CD4-positive, alpha-beta T cell (primary cell): ENCODE measurements at regions not wholly inside any gene's neighbourhood (a gene's known extent, or its start where the extent isn't known, plus 50 kb on each side); places are given as distances from the start of the nearest gene placed in this dataset.

Source experiments
- ATAC-seq: fragments of 200-7000 bp; cut with Tn5 transposase; one replicate; pipeline ENCODE4 v1.10.0; 2022; ENCODE audit warnings: mild to moderate bottlenecking; ENCODE audit not compliant: poor library complexity
- CTCF ChIA-PET: fragments of 350-600 bp; sonication (Branson Sonifier 250); formaldehyde crosslinking; loops from one replicate; lab custom pipeline; 2021; ENCODE audit warnings: antibody characterized with exemption, inconsistent platforms; lab: Charles Lee
- POLR2A ChIA-PET: fragments of 350-600 bp; sonication (Branson Sonifier 250); formaldehyde crosslinking; loops from one replicate; lab custom pipeline; 2021; ENCODE audit warnings: antibody characterized with exemption, inconsistent platforms; lab: Charles Lee
- DNase-seq, 14 experiments: peaks; one replicate each; pipeline ENCODE4 v3.0.0-alpha.2; 2013 to 2020; ENCODE audit warnings: mixed read lengths in 2 of 14
- H3K27ac ChIP-seq, 2 donors: one replicate each; pipeline versions ENCODE4 v1.5.1 to v1.7.0; 2013; ENCODE audit warnings: low read length in 2 of 2, low read depth in 1 of 2, mild to moderate bottlenecking in 1 of 2
- H3K27me3 ChIP-seq, 2 experiments: 1 replicate in 1 of 2; 2 replicates in 1 of 2; pipeline versions ENCODE4 v1.6.1 to v1.7.0; 2013; ENCODE audit warnings: low read length in 2 of 2, control low read depth in 1 of 2, mild to moderate bottlenecking in 1 of 2, moderate library complexity in 1 of 2; ENCODE audit not compliant: insufficient read depth in 2 of 2, control insufficient read depth in 1 of 2
- H3K36me3 ChIP-seq: one replicate; pipeline ENCODE4 v1.6.1; 2013; ENCODE audit warnings: low read length, control low read depth; ENCODE audit not compliant: insufficient read depth
- H3K4me1 ChIP-seq: one replicate; pipeline ENCODE4 v1.6.1; 2013; ENCODE audit warnings: low read length, control low read depth; ENCODE audit not compliant: insufficient read depth
- H3K4me3 ChIP-seq: one replicate; pipeline ENCODE4 v1.5.1; 2013; ENCODE audit warnings: mild to moderate bottlenecking, low read length, moderate library complexity
- H3K9me3 ChIP-seq, 2 experiments: 1 replicate in 1 of 2; 2 replicates in 1 of 2; pipeline versions ENCODE4 v1.6.1 to v1.7.0; 2013; ENCODE audit warnings: low read length in 2 of 2, mild to moderate bottlenecking in 2 of 2, control low read depth in 1 of 2, moderate library complexity in 1 of 2; ENCODE audit not compliant: control insufficient read depth in 1 of 2, insufficient read depth in 1 of 2
- H3K27ac Mint-ChIP-seq: one replicate; pipeline ENCODE4 v1.8.0; 2020; ENCODE audit warnings: mixed read lengths
- H3K27me3 Mint-ChIP-seq: one replicate; pipeline ENCODE4 v1.8.0; 2021; ENCODE audit warnings: mixed read lengths
- H3K36me3 Mint-ChIP-seq: one replicate; pipeline ENCODE4 v1.8.0; 2021; ENCODE audit warnings: low read depth, mixed read lengths
- H3K4me1 Mint-ChIP-seq: one replicate; pipeline ENCODE4 v1.8.0; 2021; ENCODE audit warnings: low read depth, mixed read lengths
- H3K4me3 Mint-ChIP-seq: one replicate; pipeline ENCODE4 v1.8.0; 2020; ENCODE audit warnings: mild to moderate bottlenecking, mixed read lengths
- H3K9me3 Mint-ChIP-seq: one replicate; pipeline ENCODE4 v1.8.0; 2020; ENCODE audit warnings: mixed read lengths
- intact Hi-C, 2 experiments: fragments of 100-400 bp; cut with DNase I in 1 of 2; cut with micrococcal nuclease in 1 of 2; formaldehyde crosslinking; loops; one replicate each; pipeline versions ENCODE4 v1.15.1 to v1.9.0; 2023 to 2025; cut with DNase I, micrococcal nuclease
- TF ChIP-seq, protein P1 (sequence below): fragments of 200-600 bp; IDR thresholded peaks from one replicate; pipeline ENCODE4 v1.8.0; 2022; ENCODE audit warnings: antibody characterized with exemption, mild to moderate bottlenecking

DNA sequence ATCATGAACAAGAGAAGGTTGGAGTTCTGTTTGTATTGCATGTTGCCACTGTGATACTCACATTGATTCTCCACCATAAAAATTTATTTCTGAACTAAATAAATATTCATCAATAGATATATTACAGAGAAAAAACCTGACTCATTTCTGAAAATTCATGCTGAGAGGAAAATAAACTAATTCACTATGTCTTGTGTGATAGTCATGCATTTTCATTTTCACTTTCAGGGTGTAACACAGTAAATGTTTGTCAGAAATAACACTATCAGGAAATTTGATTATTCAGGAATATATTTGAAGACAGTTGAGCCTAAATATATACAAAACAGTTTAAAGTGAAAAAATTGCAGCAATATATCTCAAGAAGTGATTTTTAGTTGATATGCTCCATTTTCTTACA lies 335.2 kb downstream of the KCNJ3 start:
- intact Hi-C loops, result no loop called here
- H3K27ac Mint-ChIP-seq, result no peak overlapping the region
- H3K9me3 Mint-ChIP-seq, result no peaks in the 10 kb centered on the region
- H3K4me1 ChIP-seq, result no peaks in the 10 kb centered on the region
- no peaks in the 10 kb centered on the region for H3K4me1 Mint-ChIP-seq
- POLR2A ChIA-PET, result no interaction called here
- no peak overlapping the region for H3K4me3 ChIP-seq
- TF ChIP-seq, protein P1, sequence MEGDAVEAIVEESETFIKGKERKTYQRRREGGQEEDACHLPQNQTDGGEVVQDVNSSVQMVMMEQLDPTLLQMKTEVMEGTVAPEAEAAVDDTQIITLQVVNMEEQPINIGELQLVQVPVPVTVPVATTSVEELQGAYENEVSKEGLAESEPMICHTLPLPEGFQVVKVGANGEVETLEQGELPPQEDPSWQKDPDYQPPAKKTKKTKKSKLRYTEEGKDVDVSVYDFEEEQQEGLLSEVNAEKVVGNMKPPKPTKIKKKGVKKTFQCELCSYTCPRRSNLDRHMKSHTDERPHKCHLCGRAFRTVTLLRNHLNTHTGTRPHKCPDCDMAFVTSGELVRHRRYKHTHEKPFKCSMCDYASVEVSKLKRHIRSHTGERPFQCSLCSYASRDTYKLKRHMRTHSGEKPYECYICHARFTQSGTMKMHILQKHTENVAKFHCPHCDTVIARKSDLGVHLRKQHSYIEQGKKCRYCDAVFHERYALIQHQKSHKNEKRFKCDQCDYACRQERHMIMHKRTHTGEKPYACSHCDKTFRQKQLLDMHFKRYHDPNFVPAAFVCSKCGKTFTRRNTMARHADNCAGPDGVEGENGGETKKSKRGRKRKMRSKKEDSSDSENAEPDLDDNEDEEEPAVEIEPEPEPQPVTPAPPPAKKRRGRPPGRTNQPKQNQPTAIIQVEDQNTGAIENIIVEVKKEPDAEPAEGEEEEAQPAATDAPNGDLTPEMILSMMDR, result no peak
- no peaks in the 10 kb centered on the region for H3K27me3 ChIP-seq
- H3K27me3 Mint-ChIP-seq, result no peaks in the 10 kb centered on the region
- ATAC-seq (no peak), DNase-seq (no peak)
- H3K36me3 ChIP-seq, result no peaks in the 10 kb centered on the region
- CTCF ChIA-PET, result no interaction called here
- H3K36me3 Mint-ChIP-seq, result no peaks in the 10 kb centered on the region
- H3K4me3 Mint-ChIP-seq, result no peak overlapping the region
- no peak overlapping the region for H3K27ac ChIP-seq
- H3K9me3 ChIP-seq, result peaks cover 0 to 5% of the 10 kb centered on the region in 2 experiments

DNA sequence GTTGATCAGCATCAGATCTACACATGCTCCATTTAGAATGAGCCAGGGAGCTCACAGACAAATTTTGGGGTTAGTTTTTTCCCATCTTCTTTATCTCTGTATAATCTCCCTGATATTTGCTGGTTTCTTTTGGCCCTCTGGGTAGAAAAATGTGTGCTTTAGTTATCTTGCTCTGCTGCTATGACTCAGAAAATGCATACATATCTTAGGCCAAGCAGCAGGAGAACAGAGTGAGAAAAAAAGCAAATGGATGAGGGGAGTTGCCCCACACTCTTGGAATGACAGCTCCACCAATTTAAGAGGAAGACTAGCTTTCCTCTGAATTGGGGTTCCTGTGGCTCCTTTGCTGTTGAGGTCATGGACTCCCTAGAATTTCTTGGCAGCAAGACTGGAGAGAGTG lies 331.8 kb downstream of the KCNJ3 start:
- intact Hi-C loops, result no loop called here
- Mint-ChIP-seq H3K4me1 (no peaks in the 10 kb centered on the region), H3K27ac (no peak overlapping the region), H3K36me3 (no peaks in the 10 kb centered on the region), H3K4me3 (no peak overlapping the region), H3K9me3 (no peaks in the 10 kb centered on the region), H3K27me3 (no peaks in the 10 kb centered on the region)
- no peak overlapping the region for H3K4me3 ChIP-seq
- H3K4me1 ChIP-seq, result no peaks in the 10 kb centered on the region
- no peak overlapping the region for H3K27ac ChIP-seq
- TF ChIP-seq, protein P1, result no peak
- H3K9me3 ChIP-seq, result peaks cover 0 to 5% of the 10 kb centered on the region in 2 experiments
- H3K36me3 ChIP-seq, result no peaks in the 10 kb centered on the region
- ChIA-PET POLR2A (no interaction called here), CTCF (no interaction called here)
- H3K27me3 ChIP-seq, result no peaks in the 10 kb centered on the region
- ATAC-seq (no peak), DNase-seq (no peak)

DNA sequence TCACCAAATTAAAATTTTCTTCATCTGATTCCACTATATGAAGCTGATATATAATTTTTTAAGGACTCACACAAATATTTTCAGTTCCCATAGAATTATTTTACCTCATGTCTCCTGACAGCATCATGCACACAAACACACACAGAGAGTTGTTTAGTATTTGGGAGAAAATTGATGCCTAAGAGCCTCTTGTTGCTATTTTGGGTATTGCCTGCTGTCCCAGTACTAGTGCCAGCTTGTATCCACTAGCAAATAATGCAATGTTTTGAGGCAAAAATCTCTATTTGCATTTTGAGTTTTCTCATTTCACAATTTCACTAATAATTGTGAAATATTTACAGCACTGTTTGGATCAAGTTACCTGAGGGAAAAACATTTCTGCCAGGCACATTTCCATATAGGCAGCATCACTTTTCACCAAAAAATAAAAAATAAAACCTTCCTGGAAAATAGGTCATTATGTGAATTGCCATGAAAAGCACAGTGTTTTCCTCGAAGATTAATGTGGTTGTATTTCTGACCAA lies 328.2 kb downstream of the KCNJ3 start:
- H3K36me3 ChIP-seq, result no peaks in the 10 kb centered on the region
- H3K27me3 Mint-ChIP-seq, result no peaks in the 10 kb centered on the region
- H3K4me3 ChIP-seq, result no peak overlapping the region
- no peaks in the 10 kb centered on the region for H3K9me3 Mint-ChIP-seq
- H3K27ac Mint-ChIP-seq, result no peak overlapping the region
- TF ChIP-seq, protein P1, result no peak
- H3K27me3 ChIP-seq, result no peaks in the 10 kb centered on the region
- ChIA-PET POLR2A (no interaction called here), CTCF (no interaction called here)
- no peak overlapping the region for H3K4me3 Mint-ChIP-seq
- no peak for ATAC-seq
- no peaks in the 10 kb centered on the region for H3K36me3 Mint-ChIP-seq
- H3K9me3 ChIP-seq, result peaks cover 0 to 6% of the 10 kb centered on the region in 2 experiments
- no peak for DNase-seq
- H3K4me1 ChIP-seq, result no peaks in the 10 kb centered on the region
- no peak overlapping the region for H3K27ac ChIP-seq
- H3K4me1 Mint-ChIP-seq, result no peaks in the 10 kb centered on the region
- intact Hi-C loops, result no loop called here
